HG03108 (cell line): ENCODE measurements at regions not wholly inside any gene's neighbourhood (a gene's known extent, or its start where the extent isn't known, plus 50 kb on each side); places are given as distances from the start of the nearest gene placed in this dataset.

ENCODE experiments used
- ATAC-seq: cut with Tn5 transposase; IDR thresholded peaks from one replicate; pipeline ENCODE4 v1.9.1; 2021; ENCODE audit warnings: moderate library complexity; ENCODE audit not compliant: unreplicated experiment

DNA sequence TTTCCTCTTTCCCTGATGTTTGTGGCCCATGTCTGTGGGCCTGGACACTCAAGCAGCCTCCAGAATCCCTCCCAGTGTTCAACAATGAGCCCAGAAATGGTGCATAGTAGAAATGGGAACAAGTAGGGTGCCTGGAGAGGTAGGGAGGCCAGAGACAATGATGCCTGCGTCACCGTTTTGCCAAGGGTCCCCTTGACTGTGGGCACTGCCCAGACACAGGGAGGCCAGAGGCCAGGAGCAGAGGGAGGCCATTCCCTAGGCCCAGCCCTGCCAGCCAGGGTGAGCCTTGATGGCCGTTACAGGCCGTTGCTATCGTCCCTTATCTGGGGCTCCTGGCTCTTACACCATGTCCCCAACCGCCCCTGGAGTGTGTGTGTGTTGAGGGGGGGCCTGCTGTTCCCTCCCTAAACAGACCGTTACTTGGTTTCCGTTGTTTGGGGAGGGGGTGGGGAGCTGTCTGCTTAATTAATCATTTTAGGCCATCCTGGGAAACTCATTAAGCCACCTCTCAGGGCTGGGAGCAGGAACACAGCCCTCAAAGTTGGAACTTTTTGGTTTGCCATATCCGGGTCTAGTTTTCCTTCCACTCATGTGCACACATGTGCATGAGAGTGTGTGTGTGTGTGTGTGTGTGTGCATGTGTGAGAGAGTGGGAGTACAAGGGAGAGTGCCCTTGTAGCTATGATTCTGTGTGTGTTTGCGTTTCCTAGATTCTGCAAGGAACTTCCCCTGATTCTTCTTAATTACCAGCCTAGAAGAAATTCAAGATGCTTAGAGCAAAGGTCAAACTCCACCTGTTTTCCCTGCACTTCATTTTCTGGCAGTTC lies 135.2 kb upstream of the HAAO start:
- ATAC-seq: no peak

DNA sequence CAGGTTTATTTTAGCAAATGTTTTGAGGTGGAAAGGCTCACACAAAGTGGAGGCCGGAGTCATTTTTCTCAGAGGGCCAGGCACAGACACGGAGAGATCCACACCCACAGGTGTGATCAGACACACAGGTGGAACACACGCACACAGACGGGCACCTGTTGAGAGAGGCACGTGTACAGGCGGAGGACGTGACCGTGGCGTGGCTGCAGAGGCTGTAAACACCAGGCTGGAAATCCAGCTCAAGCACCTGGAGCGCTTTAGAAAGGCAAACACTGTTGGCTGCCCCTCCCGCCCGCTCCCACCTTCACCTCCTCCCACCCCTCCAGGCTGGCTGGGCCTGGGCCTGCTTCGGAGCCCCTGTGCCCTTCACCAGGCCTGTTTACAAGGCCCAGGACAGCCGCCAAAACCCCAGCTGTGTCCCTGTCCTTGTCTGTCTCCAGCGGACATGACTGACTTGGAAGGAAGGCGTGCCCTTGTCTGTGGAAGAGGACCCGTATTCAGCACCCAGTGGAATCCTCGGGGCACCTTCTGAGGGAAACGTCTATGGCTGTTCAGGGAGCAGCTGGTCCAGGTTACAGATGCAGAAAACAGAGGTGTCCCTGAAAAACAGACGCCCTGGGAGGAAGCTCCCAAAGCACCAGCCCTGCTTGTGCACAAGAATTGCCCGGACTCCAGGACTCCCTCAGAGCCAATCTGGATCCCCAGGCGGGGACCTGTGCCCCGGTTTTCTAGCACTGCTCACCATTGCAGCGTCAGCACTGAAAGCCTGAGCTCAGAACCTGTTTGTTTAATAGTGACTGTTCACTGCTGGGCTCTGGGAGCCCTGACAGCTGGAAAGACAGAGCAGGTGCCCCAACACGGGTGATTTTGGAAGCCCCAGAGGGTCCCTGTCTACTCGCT lies 134.3 kb upstream of the HAAO start:
- ATAC-seq: no peak

- no peak for ATAC-seq
These were observed 133.5 kb upstream of the HAAO start for GRCh38 chr2:42925742-42926433.

GRCh38 chr2:42924418-42924886 lies 132.1 kb upstream of the HAAO start:
- ATAC-seq: no peak

- ATAC-seq: no peak
These were observed 131.4 kb upstream of the HAAO start for GRCh38 chr2:42923580-42924417.

DNA sequence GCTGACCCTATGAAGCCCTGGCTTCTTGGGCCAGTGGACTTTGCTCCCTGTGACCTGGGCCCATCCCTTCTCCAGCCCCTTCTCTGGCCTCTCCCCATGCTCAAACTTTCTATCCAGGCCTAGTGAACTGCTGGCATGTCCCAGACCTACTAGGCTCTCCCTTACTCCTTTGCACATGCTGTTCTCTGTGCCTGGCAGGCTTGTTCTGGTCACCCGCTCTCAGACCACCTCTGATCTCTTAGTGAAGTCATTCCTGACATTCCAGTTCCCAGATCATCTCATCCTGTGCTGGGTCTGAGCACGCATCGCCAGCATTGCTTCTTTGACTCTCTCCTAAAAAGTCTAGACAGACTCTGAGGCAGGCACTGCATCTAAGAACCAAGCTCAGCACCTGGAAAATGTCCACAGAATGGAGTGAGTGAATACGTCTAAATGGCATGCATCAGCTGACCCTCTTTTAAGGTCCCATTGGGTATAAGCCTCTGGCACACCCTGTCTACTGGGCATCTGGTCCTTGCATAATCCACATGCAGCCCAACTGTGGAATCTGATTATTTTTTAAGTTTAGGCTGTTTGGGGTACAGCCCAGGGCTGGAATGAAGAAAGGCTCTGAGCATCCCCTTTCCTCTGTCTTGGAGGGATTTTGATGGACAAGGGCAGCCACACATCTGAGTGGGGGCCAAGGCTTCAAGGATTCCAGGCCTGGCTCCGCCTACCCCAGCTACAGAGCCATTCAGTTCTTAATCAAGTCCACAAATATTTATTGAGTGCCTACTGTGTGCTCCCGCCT lies 130.6 kb upstream of the HAAO start:
- ATAC-seq: no peak

- no peak for ATAC-seq
These were observed 129.9 kb upstream of the HAAO start for GRCh38 chr2:42922293-42922692.

DNA sequence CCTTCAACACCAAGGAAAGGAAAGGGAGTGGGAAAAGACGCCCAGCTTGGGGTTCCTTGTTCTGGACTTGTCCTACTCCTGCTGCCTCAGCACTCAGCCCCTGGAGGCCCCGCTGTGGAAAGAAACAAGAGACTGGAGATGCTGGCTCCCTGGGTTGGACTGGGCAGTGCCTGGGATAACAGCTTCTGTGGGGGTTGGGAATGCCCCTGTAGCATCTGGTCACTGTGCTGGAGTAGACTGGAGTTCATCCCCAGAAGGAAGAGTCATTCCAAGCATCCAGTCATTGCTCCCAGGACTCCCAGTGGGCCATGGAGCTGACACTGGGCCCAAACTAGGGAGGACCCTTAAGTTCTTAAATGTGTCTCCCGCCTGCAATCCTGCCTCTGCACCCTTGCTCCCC lies 129.3 kb upstream of the HAAO start:
- no peak for ATAC-seq

GRCh38 chr2:42921147-42921520 lies 128.8 kb upstream of the HAAO start:
- no peak for ATAC-seq

- no peak for ATAC-seq
These were observed 128.2 kb upstream of the HAAO start for GRCh38 chr2:42920446-42921146.

- no peak for ATAC-seq
These were observed 126.4 kb upstream of the HAAO start for GRCh38 chr2:42918671-42919318.

- ATAC-seq: no peak
These were observed 125.7 kb upstream of the HAAO start for GRCh38 chr2:42918041-42918440.

GRCh38 chr2:42917425-42917927 lies 125.1 kb upstream of the HAAO start:
- ATAC-seq: peak; percentile 59

- ATAC-seq: no peak
These were observed 123.9 kb upstream of the HAAO start for GRCh38 chr2:42916324-42916723.

GRCh38 chr2:42914860-42915259 lies 122.5 kb upstream of the HAAO start:
- no peak for ATAC-seq

- ATAC-seq: no peak
These were observed 121.9 kb upstream of the HAAO start for GRCh38 chr2:42914314-42914713.

- ATAC-seq: no peak
These were observed 121.0 kb upstream of the HAAO start for GRCh38 chr2:42913280-42913878.
